ENCODE measurements at regions not wholly inside any gene's neighbourhood (a gene's known extent, or its start where the extent isn't known, plus 50 kb on each side); places are given as distances from the start of the nearest gene placed in this dataset.

DNA sequence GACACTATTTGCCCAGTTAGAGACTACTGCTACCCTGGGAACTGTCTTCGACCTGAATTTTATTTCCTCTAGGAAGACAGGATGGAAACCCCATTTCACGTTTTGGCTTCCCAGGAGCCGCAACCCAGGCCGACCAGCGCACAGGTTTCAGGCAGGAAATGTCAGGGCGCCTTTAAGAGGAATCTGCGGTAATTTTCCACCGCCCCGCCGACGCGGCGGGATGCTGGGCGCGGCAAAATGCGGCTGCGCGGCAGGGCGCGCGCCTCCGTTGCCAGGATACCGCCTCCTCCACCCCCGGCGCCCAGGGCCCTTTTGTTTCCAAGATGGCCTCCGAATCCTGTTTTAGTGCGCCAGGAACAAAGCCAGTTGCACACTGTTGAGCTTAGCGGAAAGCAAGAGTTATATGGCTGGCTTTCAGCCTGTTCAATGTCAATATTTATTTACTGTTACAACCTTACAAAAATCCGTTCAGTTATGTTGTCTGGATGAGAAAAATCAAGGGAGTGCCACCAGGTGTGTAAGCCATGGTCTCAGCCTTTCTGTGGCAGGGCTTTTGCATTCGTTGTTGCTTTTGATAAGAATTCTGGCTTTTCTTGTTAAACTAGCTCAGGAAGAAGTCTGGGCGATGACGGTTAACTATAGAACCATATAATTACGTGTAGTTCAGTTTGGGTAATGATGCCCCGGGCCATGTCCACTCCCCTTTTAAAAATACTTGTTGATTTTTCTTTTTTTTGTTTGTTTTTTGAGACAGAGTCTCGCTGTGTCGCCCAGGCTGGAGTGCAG is 79.7 kb upstream of the CHD2 start (continued):
- peak; percentile 62 for TF ChIP-seq NRF1 (IDR thresholded peaks at IDR 0.05; ENCODE audit: low read depth, low read length)
- no peak for TF ChIP-seq NANOG (IDR thresholded peaks at IDR 0.05; ENCODE audit: insufficient read depth, low read depth, low read length, poor library complexity, severe bottlenecking)
- no peak for TF ChIP-seq MAFK (IDR thresholded peaks at IDR 0.05; ENCODE audit: low read depth, low read length)
- no peak for TF ChIP-seq TCF12 (IDR thresholded peaks at IDR 0.05; ENCODE audit: low read depth, low read length)
- TF ChIP-seq SP4 (IDR thresholded peaks at IDR 0.05; ENCODE audit: low read length) = 0 out of 2 replicates have a peak, but pooled peaks have one; percentile 64
- TF ChIP-seq CBX5 (IDR thresholded peaks at IDR 0.05; ENCODE audit: low read depth, low read length) = no peak
- no peak for TF ChIP-seq ZNF274 (IDR thresholded peaks at IDR 0.05; ENCODE audit: borderline replicate concordance, extremely low read depth, low read length)
- no peak for TF ChIP-seq RXRA (IDR thresholded peaks at IDR 0.05; ENCODE audit: insufficient read depth, low read depth, low read length)
- no peak for TF ChIP-seq CEBPB (IDR thresholded peaks at IDR 0.05; ENCODE audit: low read depth, low read length)
- no peak for TF ChIP-seq SRF (IDR thresholded peaks at IDR 0.05; ENCODE audit: low read depth, low read length)
- no peak for TF ChIP-seq GABPA (IDR thresholded peaks at IDR 0.05; ENCODE audit: borderline replicate concordance, insufficient read depth, low read length)
- TF ChIP-seq SUZ12 (IDR thresholded peaks at IDR 0.05; ENCODE audit: low read length) = no peak
- TF ChIP-seq SAP30 (IDR thresholded peaks at IDR 0.05; ENCODE audit: insufficient read depth, insufficient replicate concordance, low read length) = no peak
- no peak for TF ChIP-seq KDM1A (IDR thresholded peaks at IDR 0.05; ENCODE audit: borderline replicate concordance, low read length)
- peak in 1 of 2 experiments; percentile 77; a peak in 2 of 3 replicates for TF ChIP-seq POLR2A (IDR thresholded peaks at IDR 0.05; ENCODE audit: control extremely low read depth in 1 of 2, low read depth in 2 of 2, low read length in 2 of 2)
- TF ChIP-seq ASH2L (IDR thresholded peaks at IDR 0.05; ENCODE audit: low read length) = no peak
- no peak for TF ChIP-seq BRCA1 (IDR thresholded peaks at IDR 0.05; ENCODE audit: low read depth, low read length)
- TF ChIP-seq ATF2 (IDR thresholded peaks at IDR 0.05; ENCODE audit: low read length) = no peak; the same call in 1 of the 2 replicates
